ENCODE measurements at regions not wholly inside any gene's neighbourhood (a gene's known extent, or its start where the extent isn't known, plus 50 kb on each side); places are given as distances from the start of the nearest gene placed in this dataset.

DNA sequence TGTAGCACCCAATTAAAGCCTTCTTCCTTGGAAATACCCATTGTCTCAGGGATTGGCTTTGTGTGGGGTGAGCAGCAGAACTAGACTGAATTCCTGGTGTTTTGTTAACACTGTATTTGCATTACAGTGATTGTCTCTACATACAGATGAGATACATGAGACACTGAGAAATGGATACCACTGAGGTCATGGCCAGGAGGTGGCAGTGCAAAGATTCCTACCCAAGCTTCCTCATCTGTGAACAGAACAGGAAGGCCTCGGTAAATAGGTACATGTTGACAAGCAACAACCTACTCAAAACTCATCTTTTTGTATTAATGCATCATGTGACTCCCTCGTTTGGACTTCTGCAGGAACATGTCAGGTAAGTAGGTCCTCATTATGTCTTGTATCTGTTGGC is 445.8 kb upstream of the RGPD4 start:
- WGBS (ENCODE audit: low lambda C conversion rate), result 23% methylated on average over 2 of the region's 2 CpGs
- POLR2A ChIA-PET, result no interaction called here
- TF ChIP-seq, protein P1, sequence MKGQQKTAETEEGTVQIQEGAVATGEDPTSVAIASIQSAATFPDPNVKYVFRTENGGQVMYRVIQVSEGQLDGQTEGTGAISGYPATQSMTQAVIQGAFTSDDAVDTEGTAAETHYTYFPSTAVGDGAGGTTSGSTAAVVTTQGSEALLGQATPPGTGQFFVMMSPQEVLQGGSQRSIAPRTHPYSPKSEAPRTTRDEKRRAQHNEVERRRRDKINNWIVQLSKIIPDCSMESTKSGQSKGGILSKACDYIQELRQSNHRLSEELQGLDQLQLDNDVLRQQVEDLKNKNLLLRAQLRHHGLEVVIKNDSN (IDR thresholded peaks at IDR 0.05; ENCODE audit: borderline replicate concordance, low read depth), result no peak
- TF ChIP-seq JUND (IDR thresholded peaks at IDR 0.05) (no peak), FOSL2 (IDR thresholded peaks at IDR 0.05; ENCODE audit: borderline replicate concordance, low read depth) (no peak), TCF12 (IDR thresholded peaks at IDR 0.05) (no peak), EZH2phosphoT487 (IDR thresholded peaks at IDR 0.05; ENCODE audit: borderline replicate concordance, low read depth) (no peak)
- TF ChIP-seq, protein P2, sequence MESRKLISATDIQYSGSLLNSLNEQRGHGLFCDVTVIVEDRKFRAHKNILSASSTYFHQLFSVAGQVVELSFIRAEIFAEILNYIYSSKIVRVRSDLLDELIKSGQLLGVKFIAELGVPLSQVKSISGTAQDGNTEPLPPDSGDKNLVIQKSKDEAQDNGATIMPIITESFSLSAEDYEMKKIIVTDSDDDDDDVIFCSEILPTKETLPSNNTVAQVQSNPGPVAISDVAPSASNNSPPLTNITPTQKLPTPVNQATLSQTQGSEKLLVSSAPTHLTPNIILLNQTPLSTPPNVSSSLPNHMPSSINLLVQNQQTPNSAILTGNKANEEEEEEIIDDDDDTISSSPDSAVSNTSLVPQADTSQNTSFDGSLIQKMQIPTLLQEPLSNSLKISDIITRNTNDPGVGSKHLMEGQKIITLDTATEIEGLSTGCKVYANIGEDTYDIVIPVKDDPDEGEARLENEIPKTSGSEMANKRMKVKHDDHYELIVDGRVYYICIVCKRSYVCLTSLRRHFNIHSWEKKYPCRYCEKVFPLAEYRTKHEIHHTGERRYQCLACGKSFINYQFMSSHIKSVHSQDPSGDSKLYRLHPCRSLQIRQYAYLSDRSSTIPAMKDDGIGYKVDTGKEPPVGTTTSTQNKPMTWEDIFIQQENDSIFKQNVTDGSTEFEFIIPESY (IDR thresholded peaks at IDR 0.05; ENCODE audit: borderline replicate concordance, low read depth), result no peak
- TF ChIP-seq, protein P3, sequence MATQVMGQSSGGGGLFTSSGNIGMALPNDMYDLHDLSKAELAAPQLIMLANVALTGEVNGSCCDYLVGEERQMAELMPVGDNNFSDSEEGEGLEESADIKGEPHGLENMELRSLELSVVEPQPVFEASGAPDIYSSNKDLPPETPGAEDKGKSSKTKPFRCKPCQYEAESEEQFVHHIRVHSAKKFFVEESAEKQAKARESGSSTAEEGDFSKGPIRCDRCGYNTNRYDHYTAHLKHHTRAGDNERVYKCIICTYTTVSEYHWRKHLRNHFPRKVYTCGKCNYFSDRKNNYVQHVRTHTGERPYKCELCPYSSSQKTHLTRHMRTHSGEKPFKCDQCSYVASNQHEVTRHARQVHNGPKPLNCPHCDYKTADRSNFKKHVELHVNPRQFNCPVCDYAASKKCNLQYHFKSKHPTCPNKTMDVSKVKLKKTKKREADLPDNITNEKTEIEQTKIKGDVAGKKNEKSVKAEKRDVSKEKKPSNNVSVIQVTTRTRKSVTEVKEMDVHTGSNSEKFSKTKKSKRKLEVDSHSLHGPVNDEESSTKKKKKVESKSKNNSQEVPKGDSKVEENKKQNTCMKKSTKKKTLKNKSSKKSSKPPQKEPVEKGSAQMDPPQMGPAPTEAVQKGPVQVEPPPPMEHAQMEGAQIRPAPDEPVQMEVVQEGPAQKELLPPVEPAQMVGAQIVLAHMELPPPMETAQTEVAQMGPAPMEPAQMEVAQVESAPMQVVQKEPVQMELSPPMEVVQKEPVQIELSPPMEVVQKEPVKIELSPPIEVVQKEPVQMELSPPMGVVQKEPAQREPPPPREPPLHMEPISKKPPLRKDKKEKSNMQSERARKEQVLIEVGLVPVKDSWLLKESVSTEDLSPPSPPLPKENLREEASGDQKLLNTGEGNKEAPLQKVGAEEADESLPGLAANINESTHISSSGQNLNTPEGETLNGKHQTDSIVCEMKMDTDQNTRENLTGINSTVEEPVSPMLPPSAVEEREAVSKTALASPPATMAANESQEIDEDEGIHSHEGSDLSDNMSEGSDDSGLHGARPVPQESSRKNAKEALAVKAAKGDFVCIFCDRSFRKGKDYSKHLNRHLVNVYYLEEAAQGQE (IDR thresholded peaks at IDR 0.05; ENCODE audit: low read depth, low read length), result no peak
- TF ChIP-seq, protein P4, sequence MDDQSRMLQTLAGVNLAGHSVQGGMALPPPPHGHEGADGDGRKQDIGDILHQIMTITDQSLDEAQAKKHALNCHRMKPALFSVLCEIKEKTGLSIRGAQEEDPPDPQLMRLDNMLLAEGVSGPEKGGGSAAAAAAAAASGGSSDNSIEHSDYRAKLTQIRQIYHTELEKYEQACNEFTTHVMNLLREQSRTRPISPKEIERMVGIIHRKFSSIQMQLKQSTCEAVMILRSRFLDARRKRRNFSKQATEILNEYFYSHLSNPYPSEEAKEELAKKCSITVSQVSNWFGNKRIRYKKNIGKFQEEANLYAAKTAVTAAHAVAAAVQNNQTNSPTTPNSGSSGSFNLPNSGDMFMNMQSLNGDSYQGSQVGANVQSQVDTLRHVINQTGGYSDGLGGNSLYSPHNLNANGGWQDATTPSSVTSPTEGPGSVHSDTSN (IDR thresholded peaks at IDR 0.05), result no peak

DNA sequence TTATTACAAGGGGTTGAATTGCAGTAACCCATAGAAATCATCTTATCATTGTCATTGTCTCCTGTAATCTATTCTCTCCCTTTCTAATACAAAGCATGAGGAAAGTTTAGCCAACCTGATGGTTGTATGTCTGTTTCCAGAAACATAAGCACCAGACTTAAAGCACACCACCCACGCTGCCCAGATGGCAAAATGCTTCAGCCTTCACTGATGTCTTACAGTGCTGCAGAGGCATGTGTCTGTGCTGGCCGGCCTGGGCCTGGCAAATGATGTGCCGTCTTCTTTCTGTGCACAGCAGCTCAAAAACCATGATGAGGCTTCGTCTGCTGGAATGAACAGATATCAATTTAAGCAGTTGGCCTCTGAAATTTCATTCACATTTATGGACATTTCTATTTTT is 443.0 kb upstream of the RGPD4 start:
- H3K27ac ChIP-seq (ENCODE audit: low read depth in 2 of 2, low read length in 1 of 2), result peak overlapping the region in 1 of 2 experiments; percentile 76; a peak in 2 of 4 replicates
- no peaks in the 10 kb centered on the region for H3K36me3 ChIP-seq (replicated peaks in 1 of 2; ENCODE audit: control insufficient read depth in 1 of 2, insufficient read depth in 2 of 2, low read length in 1 of 2)
- H3K27me3 ChIP-seq (ENCODE audit: insufficient read depth), result no peaks in the 10 kb centered on the region
- no peak for TF ChIP-seq ELF1 (IDR thresholded peaks at IDR 0.05)
- TF ChIP-seq MXI1 (IDR thresholded peaks at IDR 0.05; ENCODE audit: low read depth, low read length), result peak; percentile 59; the same call in 1 of the 2 replicates
- peak; percentile 17; the same call in 1 of the 2 replicates for TF ChIP-seq RAD21 (IDR thresholded peaks at IDR 0.05; ENCODE audit: low read length)
- H3K9me2 ChIP-seq, result no peaks in the 10 kb centered on the region
- no peak overlapping the region for H3K9ac ChIP-seq
- ChIA-PET CTCF (interaction anchor here (1.1 kb wide), 1 partner anchor 9 kb away, joined by 3 read pairs; no protein-coding TSS in a partner anchor), POLR2A (no interaction called here)
- peaks cover 0 to 5% of the 10 kb centered on the region in 2 experiments; a peak in 2 of 4 replicates for H3K4me1 ChIP-seq (ENCODE audit: control insufficient read depth in 1 of 2, insufficient read depth in 2 of 2, low read depth in 1 of 2, low read length in 1 of 2)
- no peaks in the 10 kb centered on the region for H3K79me2 ChIP-seq (ENCODE audit: insufficient read depth)
- no peak overlapping the region for H3K4me2 ChIP-seq
- WGBS (ENCODE audit: low lambda C conversion rate), result 41% methylated on average over 4 of the region's 4 CpGs
- H3K4me3 ChIP-seq (ENCODE audit: low read depth in 2 of 2, low read length in 1 of 2), result no peak overlapping the region
- H4K20me1 ChIP-seq (ENCODE audit: insufficient read depth), result no peaks in the 10 kb centered on the region
- no peaks in the 10 kb centered on the region for H3K9me3 ChIP-seq
- H2AFZ ChIP-seq (ENCODE audit: low read depth), result no peak overlapping the region
- peak; percentile 42 for DNase-seq
- no peaks in the 10 kb centered on the region for H3F3A ChIP-seq (replicated peaks; ENCODE audit: insufficient read depth)

More for the DNA sequence above, 445.8 kb upstream of the RGPD4 start:
- no peak overlapping the region for H3K9ac ChIP-seq
- H3K4me1 ChIP-seq (ENCODE audit: control insufficient read depth in 1 of 2, insufficient read depth in 2 of 2, low read depth in 1 of 2, low read length in 1 of 2), result peaks cover 0 to 5% of the 10 kb centered on the region in 2 experiments; a peak in 2 of 4 replicates
- no peak for DNase-seq
- H4K20me1 ChIP-seq (ENCODE audit: insufficient read depth), result no peaks in the 10 kb centered on the region
- H2AFZ ChIP-seq (ENCODE audit: low read depth), result no peak overlapping the region
- no peak overlapping the region for H3K27ac ChIP-seq (ENCODE audit: low read depth in 2 of 2, low read length in 1 of 2)
- H3K4me3 ChIP-seq (ENCODE audit: low read depth in 2 of 2, low read length in 1 of 2), result no peak overlapping the region
- H3K4me2 ChIP-seq, result no peak overlapping the region
- CTCF ChIA-PET, result no interaction called here
- no peaks in the 10 kb centered on the region for H3K9me3 ChIP-seq
- H3K36me3 ChIP-seq (replicated peaks in 1 of 2; ENCODE audit: control insufficient read depth in 1 of 2, insufficient read depth in 2 of 2, low read length in 1 of 2), result no peaks in the 10 kb centered on the region
- no peaks in the 10 kb centered on the region for H3F3A ChIP-seq (replicated peaks; ENCODE audit: insufficient read depth)
- no peaks in the 10 kb centered on the region for H3K9me2 ChIP-seq
- no peaks in the 10 kb centered on the region for H3K27me3 ChIP-seq (ENCODE audit: insufficient read depth)
- H3K79me2 ChIP-seq (ENCODE audit: insufficient read depth), result no peaks in the 10 kb centered on the region

Data from SK-N-SH (cell line).